OCI-LY7 (cell line): ENCODE measurements at regions not wholly inside any gene's neighbourhood (a gene's known extent, or its start where the extent isn't known, plus 50 kb on each side); places are given as distances from the start of the nearest gene placed in this dataset.
"Not testable (repeated sequence)": the region's sequence is repeated elsewhere in the genome, so short reads cannot be mapped to it uniquely, and the experiment has no call there.

ENCODE experiments used
- BruUV-seq: library from RNA; stranded (reverse); fragments of 400-500 nt; replicated peaks from 2 replicates; lab custom pipeline; 2021; lab: Mats Ljungman, UMichigan
- CTCF ChIA-PET: fragments of 300-600 bp; sonication (Branson Sonifier 250); formaldehyde crosslinking; loops from one replicate; lab custom pipeline; 2022; ENCODE audit warnings: antibody characterized with exemption; ENCODE audit not compliant: unreplicated experiment; lab: Charles Lee
- POLR2A ChIA-PET: fragments of 300-600 bp; sonication (Branson Sonifier 250); formaldehyde crosslinking; loops from one replicate; lab custom pipeline; 2022; ENCODE audit warnings: antibody characterized with exemption; lab: Charles Lee
- DNase-seq: peaks from one replicate; pipeline ENCODE4 v3.0.0-alpha.2; 2015; ENCODE audit warnings: low spot score
- H2AFZ ChIP-seq: fragments of 200-600 bp; sonication (generic), shearing (Covaris generic); 2 replicates; pipeline ENCODE4 v1.6.1; 2014; ENCODE audit warnings: mild to moderate bottlenecking, antibody characterized with exemption, low read length, moderate library complexity
- H3K27ac ChIP-seq: fragments of 200-600 bp; sonication (generic); 2 replicates; pipeline ENCODE4 v1.5.1; 2014; ENCODE audit warnings: mixed run types, low read depth, mild to moderate bottlenecking, moderate library complexity, low read length, inconsistent platforms; ENCODE audit not compliant: poor library complexity, severe bottlenecking
- H3K36me3 ChIP-seq: fragments of 200-600 bp; sonication (generic); 2 replicates; pipeline ENCODE4 v1.6.1; 2014; ENCODE audit warnings: mild to moderate bottlenecking, antibody characterized with exemption, low read length, moderate library complexity, mixed read lengths; ENCODE audit not compliant: insufficient read depth
- H3K4me1 ChIP-seq: fragments of 200-600 bp; sonication (generic); 2 replicates; pipeline ENCODE4 v1.5.1; 2014; ENCODE audit warnings: mild to moderate bottlenecking, low read length; ENCODE audit not compliant: insufficient read depth, poor library complexity, severe bottlenecking
- H3K4me2 ChIP-seq: fragments of 200-600 bp; sonication (generic); 2 replicates; pipeline ENCODE4 v1.6.1; 2014; ENCODE audit warnings: mild to moderate bottlenecking, low read length
- H3K4me3 ChIP-seq: fragments of 200-600 bp; sonication (generic); 2 replicates; pipeline ENCODE4 v1.5.1; 2014; ENCODE audit warnings: mild to moderate bottlenecking, low read depth, low read length; ENCODE audit not compliant: poor library complexity, severe bottlenecking
- H3K79me2 ChIP-seq: fragments of 200-600 bp; sonication (generic); 2 replicates; pipeline ENCODE4 v1.6.1; 2016; ENCODE audit warnings: low read depth, mild to moderate bottlenecking, low read length, moderate library complexity, mixed read lengths; ENCODE audit not compliant: insufficient read depth
- H3K9me2 ChIP-seq: fragments of 200-600 bp; sonication (generic); 2 replicates; pipeline ENCODE4 v1.6.1; 2016; ENCODE audit warnings: mild to moderate bottlenecking, low read length, mixed read lengths; ENCODE audit not compliant: insufficient read depth
- H3K9me3 ChIP-seq: fragments of 200-600 bp; sonication (generic); 2 replicates; pipeline ENCODE4 v1.6.1; 2014; ENCODE audit warnings: mild to moderate bottlenecking, mixed run types, low read length, mixed read lengths
- H4K20me1 ChIP-seq: fragments of 200-600 bp; sonication (generic); 2 replicates; pipeline ENCODE4 v1.6.1; 2014; ENCODE audit warnings: mild to moderate bottlenecking, antibody characterized with exemption, low read length, moderate library complexity, mixed read lengths; ENCODE audit not compliant: insufficient read depth
- CTCF ChIP-seq: fragments of 200-600 bp; sonication (generic); conservative IDR thresholded peaks from 2 replicates; pipeline ENCODE4 v1.5.1; 2014; ENCODE audit warnings: mild to moderate bottlenecking, antibody characterized with exemption, low read length, moderate library complexity, mixed read lengths
- EZH2phosphoT487 ChIP-seq: fragments of 200-600 bp; sonication (generic); IDR thresholded peaks from 2 replicates; pipeline ENCODE4 v1.6.1; 2018; ENCODE audit warnings: low read depth, borderline replicate concordance, mild to moderate bottlenecking, mixed run types, antibody characterized with exemption, low read length, moderate library complexity, mixed read lengths
- intact Hi-C: fragments of 100-400 bp; cut with micrococcal nuclease; formaldehyde crosslinking; loops from one replicate; pipeline ENCODE4 v1.10.0; 2022; ENCODE audit not compliant: unreplicated experiment

GRCh38 chr2:149763358-149763757, 175.8 kb upstream of the MMADHC start:
- Histone ChIP-seq H3K9me3 (no peaks in the 10 kb centered on the region), H3K27ac (no peak overlapping the region), H3K4me3 (no peak overlapping the region), H3K79me2 (no peaks in the 10 kb centered on the region), H3K36me3 (no peaks in the 10 kb centered on the region), H4K20me1 (no peaks in the 10 kb centered on the region), H3K4me2 (no peak overlapping the region), H3K9me2 (no peaks in the 10 kb centered on the region), H3K4me1 (no peaks in the 10 kb centered on the region), H2AFZ (no peak overlapping the region)
- no peak for DNase-seq
- no peak for TF ChIP-seq CTCF
- no peak for TF ChIP-seq EZH2phosphoT487
- BruUV-seq, result no TSS peak
- ChIA-PET CTCF (no interaction called here), POLR2A (no interaction called here)
- intact Hi-C loops, result no loop called here

GRCh38 chr2:149761611-149762010, 174.0 kb upstream of the MMADHC start:
- H3K9me2 ChIP-seq, result no peaks in the 10 kb centered on the region
- ChIA-PET POLR2A (no interaction called here), CTCF (no interaction called here)
- no peaks in the 10 kb centered on the region for H3K36me3 ChIP-seq
- H3K4me2 ChIP-seq, result no peak overlapping the region
- no peak overlapping the region for H2AFZ ChIP-seq
- no peak overlapping the region for H3K27ac ChIP-seq
- no peaks in the 10 kb centered on the region for H3K79me2 ChIP-seq
- BruUV-seq, result no TSS peak
- TF ChIP-seq EZH2phosphoT487 (no peak), CTCF (no peak)
- no peak overlapping the region for H3K4me3 ChIP-seq
- no peaks in the 10 kb centered on the region for H3K9me3 ChIP-seq
- DNase-seq, result no peak
- H4K20me1 ChIP-seq, result no peaks in the 10 kb centered on the region
- intact Hi-C loops, result no loop called here
- H3K4me1 ChIP-seq, result no peaks in the 10 kb centered on the region

- DNase-seq, H3K27ac ChIP-seq, H4K20me1 ChIP-seq, BruUV-seq, CTCF ChIA-PET, H3K4me1 ChIP-seq, H3K79me2 ChIP-seq, intact Hi-C loops, H3K4me2 ChIP-seq, H2AFZ ChIP-seq, H3K4me3 ChIP-seq, H3K36me3 ChIP-seq, H3K9me2 ChIP-seq, H3K9me3 ChIP-seq: not testable (repeated sequence)
- POLR2A ChIA-PET, result interaction anchor here (0.6 kb wide), 1 partner anchor 505 kb away, joined by 3 read pairs; no protein-coding TSS in a partner anchor
These were observed 171.8 kb upstream of the MMADHC start for GRCh38 chr2:149759382-149759781.

GRCh38 chr2:149754722-149755121, 167.1 kb upstream of the MMADHC start:
- CTCF ChIA-PET, H3K4me3 ChIP-seq, BruUV-seq, H3K79me2 ChIP-seq, H3K9me2 ChIP-seq, H4K20me1 ChIP-seq, H3K9me3 ChIP-seq, intact Hi-C loops, H3K27ac ChIP-seq, H3K4me2 ChIP-seq, H2AFZ ChIP-seq, POLR2A ChIA-PET, H3K36me3 ChIP-seq, DNase-seq, H3K4me1 ChIP-seq: not testable (repeated sequence)
